Bronchial epithelial cell (primary cell): ENCODE measurements at regions not wholly inside any gene's neighbourhood (a gene's known extent, or its start where the extent isn't known, plus 50 kb on each side); places are given as distances from the start of the nearest gene placed in this dataset.

ENCODE experiments used
- DNase-seq: peaks from one replicate; pipeline ENCODE4 v3.0.0-alpha.2; 2010; ENCODE audit warnings: low read depth
- FAIRE-seq: peaks from 2 replicates; lab custom pipeline; 2011; peaks lifted over from hg19 to GRCh38; lab: Jason Lieb, UNC
- H3K27me3 ChIP-seq: 2 replicates; pipeline ENCODE4 v1.5.1; 2011; ENCODE audit warnings: low read length; ENCODE audit not compliant: control insufficient read depth, insufficient read depth
- H3K36me3 ChIP-seq: 2 replicates; pipeline ENCODE4 v1.5.1; 2011; ENCODE audit warnings: low read length; ENCODE audit not compliant: control insufficient read depth, insufficient read depth
- H3K4me3 ChIP-seq: 2 replicates; pipeline ENCODE4 v1.5.1; 2011; ENCODE audit warnings: mild to moderate bottlenecking, low read depth, low read length, control low read depth
- TF ChIP-seq, protein P1 (sequence below): IDR thresholded peaks from 2 replicates; pipeline ENCODE4 v1.5.1; 2011; ENCODE audit warnings: mild to moderate bottlenecking, moderate library complexity, low read length, control low read depth, inconsistent platforms; ENCODE audit not compliant: insufficient read depth, severe bottlenecking

DNA sequence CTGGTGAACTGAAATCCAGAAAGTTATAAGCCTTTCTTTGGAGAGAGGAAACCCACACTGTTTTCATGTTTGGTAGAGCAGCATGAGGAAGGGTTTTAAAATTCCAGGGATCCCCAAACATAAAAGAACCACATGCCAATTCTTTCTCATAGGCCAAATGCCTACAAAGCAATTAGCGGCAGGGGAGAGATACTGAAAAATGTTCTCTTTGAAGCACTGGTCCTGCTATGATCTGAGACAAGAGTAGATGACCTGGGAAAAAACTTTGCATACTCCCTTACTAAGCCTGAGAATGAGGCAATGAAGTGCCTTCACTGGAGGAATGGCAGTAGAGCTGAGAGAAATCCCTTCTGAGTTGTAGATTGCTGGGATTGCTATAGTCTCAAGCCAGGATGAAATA lies 1261.7 kb downstream of the DSC3 start:
- H3K4me3 ChIP-seq, result no peak overlapping the region
- DNase-seq, result no peak
- TF ChIP-seq, protein P1, sequence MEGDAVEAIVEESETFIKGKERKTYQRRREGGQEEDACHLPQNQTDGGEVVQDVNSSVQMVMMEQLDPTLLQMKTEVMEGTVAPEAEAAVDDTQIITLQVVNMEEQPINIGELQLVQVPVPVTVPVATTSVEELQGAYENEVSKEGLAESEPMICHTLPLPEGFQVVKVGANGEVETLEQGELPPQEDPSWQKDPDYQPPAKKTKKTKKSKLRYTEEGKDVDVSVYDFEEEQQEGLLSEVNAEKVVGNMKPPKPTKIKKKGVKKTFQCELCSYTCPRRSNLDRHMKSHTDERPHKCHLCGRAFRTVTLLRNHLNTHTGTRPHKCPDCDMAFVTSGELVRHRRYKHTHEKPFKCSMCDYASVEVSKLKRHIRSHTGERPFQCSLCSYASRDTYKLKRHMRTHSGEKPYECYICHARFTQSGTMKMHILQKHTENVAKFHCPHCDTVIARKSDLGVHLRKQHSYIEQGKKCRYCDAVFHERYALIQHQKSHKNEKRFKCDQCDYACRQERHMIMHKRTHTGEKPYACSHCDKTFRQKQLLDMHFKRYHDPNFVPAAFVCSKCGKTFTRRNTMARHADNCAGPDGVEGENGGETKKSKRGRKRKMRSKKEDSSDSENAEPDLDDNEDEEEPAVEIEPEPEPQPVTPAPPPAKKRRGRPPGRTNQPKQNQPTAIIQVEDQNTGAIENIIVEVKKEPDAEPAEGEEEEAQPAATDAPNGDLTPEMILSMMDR, result no peak
- no peaks in the 10 kb centered on the region for H3K36me3 ChIP-seq
- FAIRE-seq, result no peak
- H3K27me3 ChIP-seq, result no peaks in the 10 kb centered on the region

DNA sequence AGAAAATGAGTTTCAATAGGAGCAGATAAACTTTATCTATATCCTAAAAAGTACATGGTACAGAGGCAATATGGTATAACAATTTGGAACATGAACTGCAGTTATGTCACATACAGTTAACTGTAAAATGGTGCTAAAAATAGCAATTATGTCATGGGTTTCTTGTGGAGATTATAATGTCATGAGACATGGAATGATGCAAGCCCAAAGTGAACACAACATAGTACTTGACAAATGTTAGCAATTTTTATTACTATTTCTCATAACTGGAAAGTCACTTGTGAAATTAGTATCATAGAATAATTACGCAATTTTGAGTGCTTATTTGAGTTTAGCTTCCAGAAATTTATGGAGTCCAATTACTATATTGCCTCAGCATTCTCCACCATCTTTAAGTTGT lies 1263.4 kb downstream of the DSC3 start:
- TF ChIP-seq, protein P1, result no peak
- FAIRE-seq (no peak), DNase-seq (no peak)
- Histone ChIP-seq H3K4me3 (no peak overlapping the region), H3K36me3 (no peaks in the 10 kb centered on the region), H3K27me3 (no peaks in the 10 kb centered on the region)

DNA sequence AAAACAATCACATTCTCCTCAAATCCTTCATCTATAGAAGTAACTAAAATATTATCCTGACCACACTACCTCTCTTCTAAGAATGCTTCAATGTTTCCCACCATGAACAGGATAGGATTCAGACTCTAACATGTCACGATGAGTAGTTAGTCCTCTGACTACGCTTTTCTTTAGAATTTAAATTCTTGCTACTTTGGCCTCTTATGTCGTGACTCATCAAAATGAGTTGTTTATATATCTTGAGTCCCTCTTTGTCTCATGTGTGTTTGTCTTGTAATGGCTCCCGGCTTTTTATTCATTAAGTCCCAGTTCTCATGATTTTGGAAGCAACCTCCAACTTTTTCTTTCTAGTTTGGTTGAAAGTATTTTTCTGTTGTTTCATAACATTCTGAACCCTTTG lies 1289.2 kb downstream of the DSC3 start:
- no peaks in the 10 kb centered on the region for H3K27me3 ChIP-seq
- TF ChIP-seq, protein P1, result no peak
- FAIRE-seq, result no peak
- H3K36me3 ChIP-seq, result no peaks in the 10 kb centered on the region
- peak; percentile 15 for DNase-seq
- no peak overlapping the region for H3K4me3 ChIP-seq

DNA sequence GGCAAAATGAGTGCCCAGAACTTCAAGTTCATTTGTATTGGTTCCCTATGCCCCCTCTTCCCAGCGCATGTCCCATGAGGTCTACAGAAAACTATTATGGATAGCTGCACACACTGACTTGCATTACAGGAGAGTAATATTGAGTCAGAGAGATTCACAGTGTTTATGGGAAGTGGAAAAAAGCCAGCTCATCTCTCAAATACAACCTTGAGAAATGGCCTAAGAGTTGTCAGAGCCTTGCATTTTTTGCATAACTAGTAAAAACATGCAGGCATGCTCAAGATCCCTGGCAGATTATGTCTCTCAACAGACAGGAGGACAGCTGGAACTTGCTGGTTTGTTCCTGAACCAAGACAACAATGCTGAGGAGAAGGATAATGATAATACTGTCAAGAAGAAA lies 1292.8 kb downstream of the DSC3 start:
- FAIRE-seq (no peak), DNase-seq (peak; percentile 55)
- H3K36me3 ChIP-seq, result no peaks in the 10 kb centered on the region
- TF ChIP-seq, protein P1, result no peak
- no peak overlapping the region for H3K4me3 ChIP-seq
- no peaks in the 10 kb centered on the region for H3K27me3 ChIP-seq

DNA sequence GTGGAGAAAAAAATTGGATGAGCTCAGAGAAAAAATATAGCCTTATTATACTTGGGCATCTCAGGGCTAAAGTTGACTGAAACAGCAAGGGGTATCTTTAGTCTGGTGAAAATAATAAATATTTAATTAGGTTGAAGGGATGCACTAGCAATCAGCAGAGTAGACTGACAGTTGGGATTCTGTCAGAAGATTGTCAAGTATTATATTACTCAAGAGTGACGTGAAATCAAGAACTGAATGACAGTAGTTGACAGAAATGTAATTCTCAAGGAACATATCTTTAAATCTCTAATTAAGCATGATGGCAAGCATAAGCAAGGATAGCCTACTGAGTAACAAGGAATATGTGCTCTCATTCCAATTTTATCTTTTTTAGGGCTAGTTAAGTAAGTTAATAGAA lies 1301.1 kb downstream of the DSC3 start:
- H3K4me3 ChIP-seq, result no peak overlapping the region
- no peaks in the 10 kb centered on the region for H3K36me3 ChIP-seq
- no peak for DNase-seq
- H3K27me3 ChIP-seq, result no peaks in the 10 kb centered on the region
- FAIRE-seq, result no peak
- TF ChIP-seq, protein P1, result no peak

DNA sequence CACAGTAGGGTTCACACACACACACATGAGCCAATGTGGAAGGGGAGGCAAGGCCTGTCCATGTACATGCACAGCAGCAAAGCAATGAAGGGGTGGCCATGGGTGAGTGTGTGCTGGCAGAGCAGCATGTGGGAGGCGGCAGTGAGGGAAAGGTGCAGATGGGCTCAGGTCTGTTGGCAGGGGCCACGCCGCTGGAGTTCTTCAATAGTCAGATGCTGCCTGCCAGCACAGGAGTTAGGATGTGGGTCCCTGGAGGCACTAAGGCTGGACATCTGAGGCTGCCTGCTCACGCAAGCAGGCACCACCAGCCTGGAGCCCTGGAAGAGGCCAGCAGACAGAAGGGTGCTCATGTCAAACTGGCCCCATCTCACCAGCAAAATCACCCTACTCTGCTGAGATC lies 1304.9 kb downstream of the DSC3 start:
- no peak for FAIRE-seq
- Histone ChIP-seq H3K4me3 (no peak overlapping the region), H3K36me3 (no peaks in the 10 kb centered on the region), H3K27me3 (no peaks in the 10 kb centered on the region)
- TF ChIP-seq, protein P1, result no peak
- DNase-seq, result no peak
